ENCODE measurements at regions not wholly inside any gene's neighbourhood (a gene's known extent, or its start where the extent isn't known, plus 50 kb on each side); places are given as distances from the start of the nearest gene placed in this dataset.

DNA sequence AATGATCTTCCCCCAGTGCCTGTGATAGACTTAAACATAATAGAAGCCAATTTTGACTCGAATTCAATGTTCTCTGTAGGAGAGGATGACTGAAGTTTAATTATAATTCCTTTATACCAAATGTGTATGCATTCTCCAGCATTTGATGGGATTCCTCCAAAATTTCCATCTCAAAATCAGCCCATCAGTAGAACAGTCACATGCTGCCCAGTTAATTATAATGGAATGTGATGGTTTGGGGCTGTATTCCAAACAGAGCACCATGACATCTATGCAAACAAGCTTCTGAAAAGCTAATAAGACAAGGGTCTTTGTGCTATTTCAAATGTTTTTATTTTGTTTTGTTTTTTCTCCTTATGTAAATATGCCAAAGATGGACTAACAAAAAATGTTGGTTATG, 127.7 kb upstream of the SPATA16 start:
- H3K27ac ChIP-seq (ENCODE audit: low read depth, low read length), result no peak overlapping the region
- no peaks in the 10 kb centered on the region for H3K27me3 ChIP-seq (ENCODE audit: control insufficient read depth, insufficient read depth, low read length)
- no peak overlapping the region for H3K4me3 ChIP-seq (ENCODE audit: low read depth, low read length)
- no peaks in the 10 kb centered on the region for H3K36me3 ChIP-seq (ENCODE audit: control insufficient read depth, insufficient read depth, low read length)
- no peaks in the 10 kb centered on the region for H3K9me3 ChIP-seq (ENCODE audit: control insufficient read depth, insufficient read depth, low read length)
- peaks cover 20% of the 10 kb centered on the region; the same call in 1 of the 2 replicates for H3K4me1 ChIP-seq (ENCODE audit: control insufficient read depth, insufficient read depth, low read length)
- H3K9ac ChIP-seq (ENCODE audit: low read depth, low read length), result no peak overlapping the region

DNA sequence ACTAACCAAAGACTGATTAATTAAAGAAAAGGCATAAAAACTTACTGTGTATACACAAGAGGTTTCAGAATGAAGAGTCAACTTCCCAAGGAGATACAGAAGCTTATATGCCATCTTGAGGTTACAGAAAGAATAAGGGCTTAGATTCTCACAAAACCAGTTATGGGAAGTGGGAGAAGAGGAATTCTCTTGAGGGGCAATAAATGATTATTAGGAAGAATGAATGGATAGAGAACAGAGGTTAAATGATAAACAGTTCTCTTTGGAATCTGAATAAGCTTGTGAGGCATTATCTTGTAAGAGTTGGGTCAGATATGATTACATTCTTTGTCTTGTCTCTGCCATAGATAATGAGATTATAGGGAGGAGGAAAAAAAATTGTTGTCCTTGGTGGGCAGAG, 126.7 kb upstream of the SPATA16 start:
- Histone ChIP-seq H3K27me3 (ENCODE audit: control insufficient read depth, insufficient read depth, low read length) (no peaks in the 10 kb centered on the region), H3K9me3 (ENCODE audit: control insufficient read depth, insufficient read depth, low read length) (no peaks in the 10 kb centered on the region), H3K9ac (ENCODE audit: low read depth, low read length) (no peak overlapping the region), H3K4me1 (ENCODE audit: control insufficient read depth, insufficient read depth, low read length) (peaks cover 22% of the 10 kb centered on the region; the same call in 1 of the 2 replicates), H3K27ac (ENCODE audit: low read depth, low read length) (no peak overlapping the region), H3K36me3 (ENCODE audit: control insufficient read depth, insufficient read depth, low read length) (no peaks in the 10 kb centered on the region), H3K4me3 (ENCODE audit: low read depth, low read length) (no peak overlapping the region)

DNA sequence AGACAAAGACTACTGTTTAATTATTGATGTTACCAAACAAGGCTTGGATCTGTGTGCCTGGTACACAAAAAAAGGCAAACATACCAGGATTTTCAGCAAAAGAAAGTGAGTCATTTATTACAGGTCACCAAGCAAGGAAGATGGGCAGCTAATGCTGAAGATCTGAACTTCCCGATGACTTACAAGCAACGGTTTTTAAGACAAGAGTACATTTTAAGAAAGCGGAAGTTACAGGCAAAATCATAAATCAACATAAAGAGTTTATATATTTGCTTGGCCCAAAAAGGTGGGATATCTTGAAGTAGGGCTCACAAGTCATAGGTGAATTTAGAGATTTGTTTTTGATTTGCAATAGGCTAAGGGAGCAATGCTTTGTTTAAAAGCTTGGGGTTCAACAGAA, 125.4 kb upstream of the SPATA16 start:
- H3K27ac ChIP-seq (ENCODE audit: low read depth, low read length), result no peak overlapping the region
- H3K4me3 ChIP-seq (ENCODE audit: low read depth, low read length), result no peak overlapping the region
- H3K36me3 ChIP-seq (ENCODE audit: control insufficient read depth, insufficient read depth, low read length), result no peaks in the 10 kb centered on the region
- no peaks in the 10 kb centered on the region for H3K27me3 ChIP-seq (ENCODE audit: control insufficient read depth, insufficient read depth, low read length)
- peaks cover 29% of the 10 kb centered on the region; the same call in 1 of the 2 replicates for H3K4me1 ChIP-seq (ENCODE audit: control insufficient read depth, insufficient read depth, low read length)
- H3K9me3 ChIP-seq (ENCODE audit: control insufficient read depth, insufficient read depth, low read length), result no peaks in the 10 kb centered on the region
- no peak overlapping the region for H3K9ac ChIP-seq (ENCODE audit: low read depth, low read length)

DNA sequence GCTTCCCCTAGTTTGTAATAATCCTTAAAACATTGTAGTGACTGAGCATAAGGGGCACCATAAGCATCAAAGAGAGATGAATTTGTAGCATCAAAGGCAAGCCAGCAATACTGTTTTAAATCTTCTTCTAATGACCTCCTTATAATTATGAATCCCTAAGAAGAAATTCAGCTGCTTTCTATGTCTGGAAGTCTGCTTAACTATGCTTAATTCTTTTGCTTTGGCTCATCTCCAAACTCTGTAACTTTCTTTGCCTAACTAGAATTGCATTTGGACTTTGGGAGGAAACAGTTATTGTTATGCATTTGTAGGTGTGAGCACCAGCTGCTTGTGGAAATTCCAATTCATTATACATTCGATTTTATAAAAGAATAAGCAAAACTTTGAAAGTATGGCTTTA, 117.7 kb upstream of the SPATA16 start:
- Histone ChIP-seq H3K27ac (ENCODE audit: low read depth, low read length) (no peak overlapping the region), H3K9me3 (ENCODE audit: control insufficient read depth, insufficient read depth, low read length) (no peaks in the 10 kb centered on the region), H3K36me3 (ENCODE audit: control insufficient read depth, insufficient read depth, low read length) (no peaks in the 10 kb centered on the region), H3K4me3 (ENCODE audit: low read depth, low read length) (no peak overlapping the region), H3K27me3 (ENCODE audit: control insufficient read depth, insufficient read depth, low read length) (no peaks in the 10 kb centered on the region), H3K9ac (ENCODE audit: low read depth, low read length) (no peak overlapping the region), H3K4me1 (ENCODE audit: control insufficient read depth, insufficient read depth, low read length) (peaks cover 14% of the 10 kb centered on the region)

DNA sequence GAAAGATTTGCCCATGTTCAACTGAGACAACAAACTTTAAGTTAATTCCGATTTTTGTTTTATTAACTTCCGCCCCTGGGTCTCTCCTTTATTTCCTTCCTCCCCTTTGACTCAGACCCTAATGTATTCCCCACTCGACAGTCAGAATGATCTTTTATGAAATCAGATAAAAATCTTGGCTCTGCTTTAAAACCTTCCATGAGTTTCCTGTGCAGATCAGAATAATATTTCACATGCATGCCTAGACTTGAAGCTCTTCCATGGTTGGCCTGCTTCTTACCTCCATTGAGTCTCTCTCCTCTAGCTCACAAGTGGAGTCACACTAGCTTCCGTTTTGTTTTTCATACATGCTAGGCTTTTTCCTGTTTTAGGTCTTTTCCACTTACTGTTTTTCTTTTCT, 116.8 kb upstream of the SPATA16 start:
- Histone ChIP-seq H3K4me3 (ENCODE audit: low read depth, low read length) (no peak overlapping the region), H3K4me1 (ENCODE audit: control insufficient read depth, insufficient read depth, low read length) (peaks cover 16% of the 10 kb centered on the region), H3K36me3 (ENCODE audit: control insufficient read depth, insufficient read depth, low read length) (no peaks in the 10 kb centered on the region), H3K9ac (ENCODE audit: low read depth, low read length) (no peak overlapping the region), H3K27ac (ENCODE audit: low read depth, low read length) (no peak overlapping the region), H3K27me3 (ENCODE audit: control insufficient read depth, insufficient read depth, low read length) (no peaks in the 10 kb centered on the region), H3K9me3 (ENCODE audit: control insufficient read depth, insufficient read depth, low read length) (no peaks in the 10 kb centered on the region)

DNA sequence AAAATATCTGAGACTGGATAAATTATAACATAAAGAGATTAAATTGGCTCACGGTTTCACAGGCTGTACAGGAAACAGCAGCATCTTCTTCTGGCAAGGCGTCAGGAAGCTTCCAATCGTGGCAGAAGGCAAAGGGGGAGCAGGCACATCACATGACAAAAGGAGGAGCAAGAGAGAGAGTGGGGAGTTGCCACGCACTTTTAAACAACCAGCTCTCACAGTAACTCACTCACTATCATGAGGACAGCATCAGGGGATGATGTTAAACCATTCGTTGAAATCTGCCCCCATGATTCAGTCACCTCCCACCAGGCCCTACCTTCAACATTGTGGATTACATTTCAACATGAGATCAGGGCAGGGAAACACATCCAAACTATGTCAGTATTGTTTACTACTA, 114.5 kb upstream of the SPATA16 start:
- H3K27me3 ChIP-seq (ENCODE audit: control insufficient read depth, insufficient read depth, low read length), result no peaks in the 10 kb centered on the region
- no peak overlapping the region for H3K9ac ChIP-seq (ENCODE audit: low read depth, low read length)
- no peak overlapping the region for H3K4me3 ChIP-seq (ENCODE audit: low read depth, low read length)
- no peaks in the 10 kb centered on the region; the same call in 1 of the 2 replicates for H3K9me3 ChIP-seq (ENCODE audit: control insufficient read depth, insufficient read depth, low read length)
- H3K36me3 ChIP-seq (ENCODE audit: control insufficient read depth, insufficient read depth, low read length), result no peaks in the 10 kb centered on the region
- H3K27ac ChIP-seq (ENCODE audit: low read depth, low read length), result no peak overlapping the region
- peaks cover 8% of the 10 kb centered on the region for H3K4me1 ChIP-seq (ENCODE audit: control insufficient read depth, insufficient read depth, low read length)

DNA sequence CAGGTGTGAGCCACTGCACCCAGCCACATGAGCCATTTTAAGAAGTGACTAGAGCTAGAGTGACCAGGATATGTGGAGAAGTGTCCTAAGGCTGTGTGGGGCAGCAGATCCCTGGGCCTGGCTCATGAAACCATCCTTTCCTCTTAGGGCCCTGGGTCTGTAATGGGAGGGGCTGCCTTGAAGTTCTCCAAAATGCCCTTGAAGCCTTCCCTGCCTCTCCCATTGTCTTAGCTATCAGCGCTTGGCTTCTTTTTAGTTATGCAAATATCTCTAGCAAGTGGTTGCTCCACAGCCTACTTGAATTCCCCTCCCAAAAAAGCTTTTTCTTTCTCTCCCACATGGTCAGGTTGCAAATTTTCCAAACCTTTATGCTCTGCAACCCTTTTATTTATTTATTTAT, 112.4 kb upstream of the SPATA16 start:
- Histone ChIP-seq H3K9me3 (ENCODE audit: control insufficient read depth, insufficient read depth, low read length) (no peaks in the 10 kb centered on the region; the same call in 1 of the 2 replicates), H3K9ac (ENCODE audit: low read depth, low read length) (no peak overlapping the region), H3K27me3 (ENCODE audit: control insufficient read depth, insufficient read depth, low read length) (no peaks in the 10 kb centered on the region), H3K4me3 (ENCODE audit: low read depth, low read length) (no peak overlapping the region), H3K4me1 (ENCODE audit: control insufficient read depth, insufficient read depth, low read length) (peaks cover 4% of the 10 kb centered on the region), H3K36me3 (ENCODE audit: control insufficient read depth, insufficient read depth, low read length) (no peaks in the 10 kb centered on the region), H3K27ac (ENCODE audit: low read depth, low read length) (no peak overlapping the region)

DNA sequence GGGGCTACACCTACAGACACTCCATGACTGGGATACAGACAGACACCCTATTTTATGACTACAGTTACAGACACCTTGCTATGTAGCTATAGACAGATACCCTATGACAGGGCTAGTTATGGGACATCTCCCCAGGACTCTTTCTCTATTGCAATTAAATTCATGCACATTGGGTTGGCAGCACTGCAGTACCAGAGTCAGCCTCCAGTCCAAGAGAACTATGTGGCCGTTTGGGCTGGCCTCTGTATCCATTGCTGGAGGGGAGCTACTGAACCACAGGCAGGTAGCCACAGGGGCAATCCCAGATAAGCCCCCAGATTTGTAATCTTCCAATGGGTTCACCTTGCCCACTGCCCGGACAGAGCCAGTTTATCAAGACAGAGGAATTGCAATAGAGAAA, 108.4 kb upstream of the SPATA16 start:
- no peaks in the 10 kb centered on the region for H3K27me3 ChIP-seq (ENCODE audit: control insufficient read depth, insufficient read depth, low read length)
- no peak overlapping the region for H3K27ac ChIP-seq (ENCODE audit: low read depth, low read length)
- no peak overlapping the region for H3K9ac ChIP-seq (ENCODE audit: low read depth, low read length)
- H3K4me1 ChIP-seq (ENCODE audit: control insufficient read depth, insufficient read depth, low read length), result peaks cover 12% of the 10 kb centered on the region
- H3K9me3 ChIP-seq (ENCODE audit: control insufficient read depth, insufficient read depth, low read length), result no peaks in the 10 kb centered on the region; the same call in 1 of the 2 replicates
- H3K4me3 ChIP-seq (ENCODE audit: low read depth, low read length), result no peak overlapping the region
- no peaks in the 10 kb centered on the region for H3K36me3 ChIP-seq (ENCODE audit: control insufficient read depth, insufficient read depth, low read length)

DNA sequence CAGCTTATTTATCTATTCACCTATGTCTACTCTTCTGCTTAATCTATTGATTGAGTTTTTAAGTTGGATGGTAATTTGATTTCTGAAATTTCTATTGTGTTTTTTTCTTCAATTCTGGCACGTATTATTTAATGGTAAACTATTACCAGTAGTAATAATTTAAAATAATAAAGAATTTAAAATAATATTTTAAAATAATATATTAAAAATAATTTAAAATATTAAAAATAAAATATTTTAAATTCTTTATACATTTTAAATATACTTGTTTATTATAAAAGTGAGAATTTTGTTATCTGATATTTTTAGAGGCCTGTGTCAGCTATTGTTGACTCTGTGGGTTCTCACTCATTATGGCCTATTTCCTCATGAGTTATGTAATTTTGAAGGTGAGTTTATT, 100.7 kb upstream of the SPATA16 start:
- Histone ChIP-seq H3K27me3 (ENCODE audit: control insufficient read depth, insufficient read depth, low read length) (no peaks in the 10 kb centered on the region), H3K4me3 (ENCODE audit: low read depth, low read length) (no peak overlapping the region), H3K9ac (ENCODE audit: low read depth, low read length) (no peak overlapping the region), H3K4me1 (ENCODE audit: control insufficient read depth, insufficient read depth, low read length) (peaks cover 9% of the 10 kb centered on the region), H3K36me3 (ENCODE audit: control insufficient read depth, insufficient read depth, low read length) (no peaks in the 10 kb centered on the region), H3K27ac (ENCODE audit: low read depth, low read length) (no peak overlapping the region), H3K9me3 (ENCODE audit: control insufficient read depth, insufficient read depth, low read length) (no peaks in the 10 kb centered on the region)

DNA sequence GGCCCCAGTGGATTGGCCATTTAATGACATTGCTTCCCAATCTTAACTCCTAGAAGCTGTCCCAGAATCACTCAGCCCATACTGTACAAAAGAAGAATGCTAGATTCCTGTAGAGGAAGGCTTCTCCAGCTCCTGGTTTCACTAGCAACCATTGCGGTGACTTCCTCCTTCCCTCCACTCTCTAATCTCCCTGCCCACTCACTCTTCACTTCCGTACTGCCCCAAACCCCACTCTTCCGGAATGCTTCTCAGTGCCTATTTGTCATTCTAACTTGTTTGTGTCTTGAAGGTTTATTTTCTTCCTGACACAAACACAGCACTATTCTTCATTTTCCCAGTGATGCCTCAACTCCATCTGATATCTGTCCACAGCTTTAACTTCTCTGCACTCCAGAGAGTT, 97.1 kb upstream of the SPATA16 start:
- Histone ChIP-seq H3K4me1 (ENCODE audit: control insufficient read depth, insufficient read depth, low read length) (no peaks in the 10 kb centered on the region), H3K27ac (ENCODE audit: low read depth, low read length) (no peak overlapping the region), H3K9me3 (ENCODE audit: control insufficient read depth, insufficient read depth, low read length) (no peaks in the 10 kb centered on the region), H3K27me3 (ENCODE audit: control insufficient read depth, insufficient read depth, low read length) (no peaks in the 10 kb centered on the region), H3K36me3 (ENCODE audit: control insufficient read depth, insufficient read depth, low read length) (no peaks in the 10 kb centered on the region), H3K9ac (ENCODE audit: low read depth, low read length) (no peak overlapping the region), H3K4me3 (ENCODE audit: low read depth, low read length) (no peak overlapping the region)

DNA sequence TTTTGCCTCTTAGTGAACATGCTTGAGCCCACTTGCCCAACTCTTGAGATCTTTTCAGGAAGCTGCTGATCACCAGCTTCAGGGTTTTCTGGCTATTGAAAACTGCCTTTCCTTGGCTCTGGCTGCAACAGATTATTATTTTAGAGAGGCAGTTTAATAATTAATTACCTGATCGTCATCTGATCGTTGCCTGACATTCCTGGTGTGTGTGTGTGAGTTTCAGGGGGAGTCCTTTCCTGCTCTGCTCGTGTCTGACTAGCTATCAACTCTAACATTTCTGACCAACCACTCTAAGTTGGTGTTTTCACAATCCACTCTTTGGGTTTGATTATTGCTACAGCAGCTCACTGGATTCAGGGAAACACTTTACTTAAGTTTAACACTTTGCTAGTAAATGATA, 84.3 kb upstream of the SPATA16 start:
- H3K4me1 ChIP-seq (ENCODE audit: control insufficient read depth, insufficient read depth, low read length), result no peaks in the 10 kb centered on the region
- H3K9me3 ChIP-seq (ENCODE audit: control insufficient read depth, insufficient read depth, low read length), result no peaks in the 10 kb centered on the region
- no peak overlapping the region for H3K27ac ChIP-seq (ENCODE audit: low read depth, low read length)
- no peak overlapping the region for H3K9ac ChIP-seq (ENCODE audit: low read depth, low read length)
- no peaks in the 10 kb centered on the region for H3K27me3 ChIP-seq (ENCODE audit: control insufficient read depth, insufficient read depth, low read length)
- no peaks in the 10 kb centered on the region for H3K36me3 ChIP-seq (ENCODE audit: control insufficient read depth, insufficient read depth, low read length)
- H3K4me3 ChIP-seq (ENCODE audit: low read depth, low read length), result no peak overlapping the region

DNA sequence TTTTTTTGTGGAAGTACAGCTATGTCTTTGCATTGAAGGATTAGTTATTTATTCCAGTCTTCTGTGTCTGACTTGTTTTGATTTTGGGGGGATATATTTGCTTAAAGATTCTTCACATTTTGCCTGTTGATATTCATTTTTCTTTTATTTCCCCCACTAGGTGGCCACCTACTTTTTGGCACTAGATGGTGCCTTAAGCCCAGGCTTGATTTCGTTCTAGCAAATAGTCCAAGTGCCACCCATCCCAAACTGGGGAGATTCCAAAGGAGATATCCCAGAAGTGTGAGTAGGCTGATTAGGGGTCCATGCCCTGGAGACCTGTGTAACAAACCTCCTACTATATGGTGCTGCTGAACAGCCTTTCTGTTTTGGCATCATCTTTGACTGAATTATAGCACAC, 80.0 kb upstream of the SPATA16 start:
- Histone ChIP-seq H3K4me3 (ENCODE audit: low read depth, low read length) (no peak overlapping the region), H3K9ac (ENCODE audit: low read depth, low read length) (no peak overlapping the region), H3K27ac (ENCODE audit: low read depth, low read length) (no peak overlapping the region)

More for the DNA sequence above, 80.0 kb upstream of the SPATA16 start:
- no peaks in the 10 kb centered on the region for H3K4me1 ChIP-seq (ENCODE audit: control insufficient read depth, insufficient read depth, low read length)
- H3K27me3 ChIP-seq (ENCODE audit: control insufficient read depth, insufficient read depth, low read length), result no peaks in the 10 kb centered on the region
- no peaks in the 10 kb centered on the region for H3K9me3 ChIP-seq (ENCODE audit: control insufficient read depth, insufficient read depth, low read length)
- H3K36me3 ChIP-seq (ENCODE audit: control insufficient read depth, insufficient read depth, low read length), result no peaks in the 10 kb centered on the region
